ENCODE measurements at regions not wholly inside any gene's neighbourhood (a gene's known extent, or its start where the extent isn't known, plus 50 kb on each side); places are given as distances from the start of the nearest gene placed in this dataset.

DNA sequence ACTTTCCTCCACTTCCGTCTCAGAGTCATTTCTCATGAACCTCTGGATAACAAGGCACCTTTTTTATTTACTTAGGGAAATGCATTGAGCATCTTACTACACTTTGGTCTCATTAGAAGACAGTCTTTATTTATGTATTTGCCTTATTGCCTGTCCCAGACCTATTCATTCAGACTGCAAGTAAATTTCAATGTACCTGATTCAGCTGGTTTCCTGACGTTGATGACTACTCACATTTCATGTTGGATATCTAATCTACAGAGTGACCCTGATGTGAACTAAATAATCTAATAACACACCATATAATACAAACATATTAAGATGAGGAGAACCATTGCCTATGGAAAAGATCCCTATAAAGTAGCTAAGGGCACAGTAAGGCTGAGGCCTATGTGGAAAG is 267.7 kb downstream of the SLC6A15 start:
- intact Hi-C loops (cut with micrococcal nuclease), result no loop called here
- Mint-ChIP-seq H3K36me3 (no peaks in the 10 kb centered on the region), H3K4me1 (ENCODE audit: low read depth) (no peaks in the 10 kb centered on the region), H3K9me3 (no peaks in the 10 kb centered on the region), H3K27ac (no peak overlapping the region), H3K27me3 (no peaks in the 10 kb centered on the region), H3K4me3 (no peak overlapping the region)
- POLR2A ChIA-PET, result no interaction called here
- DNase-seq, result no peak
- CTCF ChIA-PET, result no interaction called here

DNA sequence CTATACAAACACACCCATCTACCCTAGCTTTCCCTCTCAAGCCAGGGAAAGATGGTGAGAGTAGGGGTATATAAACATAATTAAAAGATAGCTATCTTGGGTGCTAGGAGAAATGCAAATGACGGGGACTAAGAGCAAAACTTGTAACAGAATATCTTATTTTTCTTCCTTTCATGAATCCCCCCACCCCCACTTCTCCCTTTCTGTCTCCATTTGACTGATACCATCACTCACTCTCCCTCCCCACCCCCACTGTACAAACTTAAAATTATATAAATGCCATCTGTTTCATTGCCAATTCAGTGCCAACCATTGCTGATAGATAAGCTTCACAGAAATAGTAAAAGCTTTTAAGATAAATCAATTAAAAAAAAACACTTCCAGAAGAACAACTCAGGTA is 268.6 kb downstream of the SLC6A15 start:
- Mint-ChIP-seq H3K27ac (no peak overlapping the region), H3K9me3 (no peaks in the 10 kb centered on the region), H3K4me1 (ENCODE audit: low read depth) (no peaks in the 10 kb centered on the region), H3K4me3 (no peak overlapping the region), H3K27me3 (no peaks in the 10 kb centered on the region), H3K36me3 (no peaks in the 10 kb centered on the region)
- POLR2A ChIA-PET, result no interaction called here
- intact Hi-C loops (cut with micrococcal nuclease), result no loop called here
- CTCF ChIA-PET, result no interaction called here
- no peak for DNase-seq

DNA sequence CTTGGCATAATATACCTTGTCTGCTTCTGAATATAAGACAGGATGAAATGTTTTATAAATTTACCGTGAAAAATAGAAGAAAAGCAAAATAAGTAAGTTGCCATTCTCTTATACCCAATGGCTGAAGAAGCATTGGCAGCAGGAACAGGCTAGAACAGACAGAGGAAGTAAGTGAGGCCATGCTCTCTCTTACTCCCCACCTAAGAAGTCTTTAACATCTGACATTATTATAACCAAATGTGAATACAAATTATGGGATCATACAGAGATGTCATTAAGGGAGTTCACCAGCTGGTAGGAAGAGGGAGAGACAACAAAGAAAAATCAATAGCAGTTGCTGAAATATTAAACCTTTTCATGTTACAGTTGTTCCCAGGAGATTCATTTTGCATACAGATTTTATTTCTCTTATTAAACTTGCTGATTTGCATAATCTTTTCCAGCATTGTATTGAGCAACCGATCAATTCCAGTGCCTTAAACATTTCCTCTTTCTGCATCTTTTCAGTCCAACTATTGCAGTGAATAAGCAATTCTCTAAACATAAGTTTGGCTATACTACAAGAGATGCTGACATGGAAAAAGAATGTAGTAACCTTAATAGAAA is 270.6 kb downstream of the SLC6A15 start:
- Mint-ChIP-seq H3K4me1 (ENCODE audit: low read depth) (no peaks in the 10 kb centered on the region), H3K27ac (no peak overlapping the region), H3K4me3 (no peak overlapping the region), H3K36me3 (no peaks in the 10 kb centered on the region), H3K9me3 (no peaks in the 10 kb centered on the region), H3K27me3 (no peaks in the 10 kb centered on the region)
- intact Hi-C loops (cut with micrococcal nuclease), result no loop called here
- POLR2A ChIA-PET, result no interaction called here
- no peak for DNase-seq
- CTCF ChIA-PET, result no interaction called here

DNA sequence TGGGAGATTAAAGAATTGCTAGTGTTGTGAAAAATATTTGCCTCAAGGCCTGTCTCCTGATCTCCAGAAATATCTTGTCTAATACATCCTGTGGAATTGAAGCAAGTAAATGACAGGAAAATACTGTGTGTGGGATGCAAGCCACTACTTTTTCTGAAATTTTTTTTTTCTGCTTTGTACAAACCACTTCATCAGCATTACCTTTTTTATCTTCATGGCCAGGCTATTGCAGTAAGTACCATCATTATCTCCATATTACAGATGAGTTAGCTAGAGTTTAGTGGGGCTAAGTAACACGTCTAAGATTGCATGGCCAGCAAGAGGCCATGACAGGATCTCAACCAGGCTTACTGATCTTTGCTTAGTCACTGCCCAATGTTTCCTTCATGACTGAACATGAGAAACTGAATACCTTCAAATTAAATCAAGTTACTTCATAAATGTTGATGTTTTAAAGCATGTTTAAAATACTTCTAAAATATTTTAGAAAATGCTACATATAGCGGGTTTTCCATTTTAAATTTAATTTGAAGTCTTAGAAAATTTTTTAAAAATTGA is 273.7 kb downstream of the SLC6A15 start:
- DNase-seq, result no peak
- ChIA-PET CTCF (no interaction called here), POLR2A (no interaction called here)
- no peaks in the 10 kb centered on the region for H3K4me1 Mint-ChIP-seq (ENCODE audit: low read depth)
- H3K36me3 Mint-ChIP-seq, result no peaks in the 10 kb centered on the region
- no peak overlapping the region for H3K4me3 Mint-ChIP-seq
- H3K9me3 Mint-ChIP-seq, result no peaks in the 10 kb centered on the region
- intact Hi-C loops (cut with micrococcal nuclease), result no loop called here
- no peaks in the 10 kb centered on the region for H3K27me3 Mint-ChIP-seq
- no peak overlapping the region for H3K27ac Mint-ChIP-seq

DNA sequence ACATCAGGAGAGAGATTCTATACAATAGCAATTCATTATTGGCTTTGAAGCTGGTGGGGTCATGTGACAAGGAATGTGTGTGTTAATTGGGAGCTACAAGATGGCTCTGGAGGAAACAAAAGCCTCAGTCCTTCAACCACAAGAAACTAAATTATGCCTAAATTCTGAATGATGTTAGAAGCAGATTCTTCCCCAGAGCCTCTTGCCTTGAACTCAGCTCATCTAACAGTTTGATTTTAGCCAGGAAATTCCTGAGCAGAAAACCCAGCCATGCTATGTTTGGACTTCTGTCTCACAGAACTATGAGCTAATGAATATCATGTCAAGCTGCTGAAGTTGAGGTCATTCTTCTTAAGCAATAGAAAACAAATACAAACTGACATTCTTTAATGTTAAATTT is 274.7 kb downstream of the SLC6A15 start:
- ChIA-PET POLR2A (no interaction called here), CTCF (no interaction called here)
- Mint-ChIP-seq H3K4me3 (no peak overlapping the region), H3K36me3 (no peaks in the 10 kb centered on the region), H3K4me1 (ENCODE audit: low read depth) (no peaks in the 10 kb centered on the region), H3K27ac (no peak overlapping the region), H3K27me3 (no peaks in the 10 kb centered on the region), H3K9me3 (no peaks in the 10 kb centered on the region)
- no peak for DNase-seq
- intact Hi-C loops (cut with micrococcal nuclease), result no loop called here

DNA sequence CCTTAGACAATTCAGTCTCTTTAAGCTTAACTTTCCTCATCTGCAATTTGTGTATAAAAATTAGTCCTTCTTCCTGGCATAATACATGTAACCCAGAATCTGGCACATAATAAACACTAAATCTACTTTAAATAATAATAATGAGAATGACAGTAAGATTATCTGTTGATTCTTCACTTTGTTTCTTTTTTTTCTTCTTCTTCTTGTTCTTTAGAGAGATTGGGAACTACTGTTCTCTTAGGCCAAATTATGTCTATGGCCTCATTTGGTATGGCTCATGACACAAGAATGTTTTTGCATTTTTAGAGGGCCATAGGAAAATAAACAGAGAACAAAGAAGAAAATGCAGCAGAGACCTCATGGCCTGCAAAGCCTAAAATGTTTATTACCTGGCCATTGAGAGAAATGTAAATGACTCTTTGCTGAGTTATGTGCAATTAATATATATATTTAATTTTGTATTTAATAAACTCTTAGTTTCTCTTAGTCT is 275.8 kb downstream of the SLC6A15 start:
- intact Hi-C loops (cut with micrococcal nuclease), result no loop called here
- Mint-ChIP-seq H3K27me3 (no peaks in the 10 kb centered on the region), H3K27ac (no peak overlapping the region), H3K9me3 (no peaks in the 10 kb centered on the region), H3K36me3 (no peaks in the 10 kb centered on the region), H3K4me3 (no peak overlapping the region), H3K4me1 (ENCODE audit: low read depth) (no peaks in the 10 kb centered on the region)
- CTCF ChIA-PET, result no interaction called here
- DNase-seq, result no peak
- POLR2A ChIA-PET, result no interaction called here

DNA sequence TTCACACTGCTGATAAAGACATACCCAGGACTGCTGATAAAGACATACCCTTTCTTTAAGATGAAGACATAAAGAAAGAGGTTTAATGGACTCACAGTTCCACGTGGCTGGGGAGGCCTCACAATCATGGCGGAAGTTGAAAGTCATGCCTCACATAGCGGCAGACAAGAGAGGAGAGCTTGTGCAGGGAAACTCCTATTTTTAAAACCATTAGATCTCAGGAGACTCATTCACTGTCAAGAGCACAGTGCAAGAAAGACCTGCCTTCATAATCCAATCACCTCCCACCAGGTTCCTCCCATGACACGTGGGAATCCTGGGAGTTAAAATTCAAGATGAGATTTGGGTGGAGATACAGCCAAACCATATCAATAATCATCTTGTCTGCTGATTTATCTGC is 278.1 kb downstream of the SLC6A15 start:
- H3K27me3 Mint-ChIP-seq, result no peaks in the 10 kb centered on the region
- H3K27ac Mint-ChIP-seq, result no peak overlapping the region
- intact Hi-C loops (cut with micrococcal nuclease), result no loop called here
- H3K4me1 Mint-ChIP-seq (ENCODE audit: low read depth), result no peaks in the 10 kb centered on the region
- no peaks in the 10 kb centered on the region for H3K9me3 Mint-ChIP-seq
- CTCF ChIA-PET, result no interaction called here
- no peak for DNase-seq
- no peak overlapping the region for H3K4me3 Mint-ChIP-seq
- POLR2A ChIA-PET, result no interaction called here
- H3K36me3 Mint-ChIP-seq, result no peaks in the 10 kb centered on the region

DNA sequence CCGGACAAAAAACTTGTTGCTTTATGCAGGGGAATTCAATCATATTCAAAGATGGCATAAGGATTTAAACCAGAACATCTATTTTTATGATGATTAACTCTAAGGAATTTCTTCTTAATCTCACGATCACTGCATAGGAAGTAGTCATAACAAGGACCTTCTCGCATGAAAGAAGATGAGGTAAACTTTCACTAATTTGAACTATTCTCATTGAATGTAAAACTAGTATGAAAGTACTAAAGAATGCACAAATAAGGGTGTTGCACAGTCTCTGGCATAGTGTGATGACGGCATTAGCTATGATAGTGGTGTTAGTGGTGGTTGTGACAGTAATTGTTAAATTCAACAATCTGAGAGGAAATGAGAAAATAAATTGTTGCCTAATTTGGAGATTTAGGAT is 280.0 kb downstream of the SLC6A15 start:
- DNase-seq, result no peak
- Mint-ChIP-seq H3K27me3 (no peaks in the 10 kb centered on the region), H3K36me3 (no peaks in the 10 kb centered on the region), H3K4me1 (ENCODE audit: low read depth) (no peaks in the 10 kb centered on the region), H3K4me3 (no peak overlapping the region), H3K9me3 (no peaks in the 10 kb centered on the region), H3K27ac (no peak overlapping the region)
- ChIA-PET CTCF (no interaction called here), POLR2A (no interaction called here)
- intact Hi-C loops (cut with micrococcal nuclease), result no loop called here

DNA sequence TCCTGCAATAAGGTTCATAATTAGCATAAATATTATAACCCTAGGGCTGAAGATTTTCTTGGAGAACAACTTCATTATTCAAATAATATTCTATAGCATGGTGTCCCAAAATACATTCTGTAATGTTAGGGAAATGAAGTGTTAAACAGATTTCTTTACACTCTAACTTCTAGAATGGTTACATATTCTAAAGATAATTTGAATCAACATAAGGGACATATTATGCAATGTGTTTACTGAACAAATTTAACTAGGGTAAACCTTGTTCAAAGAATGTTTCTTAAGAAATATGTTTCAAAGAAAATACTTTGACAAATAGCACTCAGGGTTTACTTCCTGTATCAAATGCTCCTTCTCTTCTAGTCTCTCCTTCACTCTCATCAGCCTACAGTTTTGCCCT is 281.6 kb downstream of the SLC6A15 start:
- Mint-ChIP-seq H3K27me3 (no peaks in the 10 kb centered on the region), H3K27ac (no peak overlapping the region), H3K36me3 (no peaks in the 10 kb centered on the region), H3K4me1 (ENCODE audit: low read depth) (no peaks in the 10 kb centered on the region), H3K4me3 (no peak overlapping the region), H3K9me3 (no peaks in the 10 kb centered on the region)
- CTCF ChIA-PET, result no interaction called here
- intact Hi-C loops (cut with micrococcal nuclease), result no loop called here
- POLR2A ChIA-PET, result no interaction called here
- no peak for DNase-seq

DNA sequence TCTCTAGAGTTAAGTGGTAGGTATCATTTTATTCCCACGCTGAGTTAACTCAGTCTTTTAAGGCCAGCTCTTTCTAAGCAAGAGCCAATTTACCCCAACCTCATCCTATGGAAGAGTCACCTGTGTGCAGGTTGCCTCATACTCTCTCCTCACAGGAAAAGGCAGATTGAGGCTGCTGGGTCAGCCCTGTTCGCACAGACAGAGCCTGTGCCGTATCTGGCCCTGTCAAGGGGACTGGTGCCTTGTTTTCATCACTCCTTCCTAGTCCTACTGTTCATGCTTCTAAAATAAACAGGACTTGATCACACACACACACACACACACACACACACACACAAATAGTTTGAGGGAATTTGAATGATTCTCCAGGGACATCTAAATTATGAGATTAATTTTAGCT is 285.0 kb downstream of the SLC6A15 start:
- POLR2A ChIA-PET, result no interaction called here
- Mint-ChIP-seq H3K4me3 (no peak overlapping the region), H3K9me3 (no peaks in the 10 kb centered on the region), H3K27ac (no peak overlapping the region), H3K36me3 (no peaks in the 10 kb centered on the region), H3K27me3 (no peaks in the 10 kb centered on the region), H3K4me1 (ENCODE audit: low read depth) (no peaks in the 10 kb centered on the region)
- intact Hi-C loops (cut with micrococcal nuclease), result no loop called here
- DNase-seq, result no peak
- CTCF ChIA-PET, result no interaction called here

DNA sequence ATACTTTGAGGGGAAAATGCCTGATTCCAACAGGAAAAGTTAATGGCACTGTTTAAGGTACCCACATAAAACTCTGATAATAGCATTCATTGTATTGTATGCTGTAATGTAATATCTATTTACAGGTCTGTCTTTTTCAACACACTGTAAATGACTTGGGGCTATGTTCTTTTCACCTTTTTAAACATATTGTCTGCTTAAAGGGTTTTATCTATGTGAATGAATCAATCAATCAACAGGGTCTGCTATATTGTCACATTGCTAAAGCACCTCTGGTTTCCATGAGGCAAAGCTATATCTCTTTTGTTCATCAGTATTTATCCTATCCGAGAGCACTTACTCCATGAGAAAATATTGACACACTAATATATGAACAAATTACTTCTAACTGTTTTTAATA is 288.0 kb downstream of the SLC6A15 start:
- Mint-ChIP-seq H3K4me3 (no peak overlapping the region), H3K27ac (no peak overlapping the region), H3K9me3 (no peaks in the 10 kb centered on the region), H3K27me3 (no peaks in the 10 kb centered on the region), H3K4me1 (ENCODE audit: low read depth) (no peaks in the 10 kb centered on the region), H3K36me3 (no peaks in the 10 kb centered on the region)
- ChIA-PET POLR2A (no interaction called here), CTCF (no interaction called here)
- intact Hi-C loops (cut with micrococcal nuclease), result no loop called here
- DNase-seq, result no peak

DNA sequence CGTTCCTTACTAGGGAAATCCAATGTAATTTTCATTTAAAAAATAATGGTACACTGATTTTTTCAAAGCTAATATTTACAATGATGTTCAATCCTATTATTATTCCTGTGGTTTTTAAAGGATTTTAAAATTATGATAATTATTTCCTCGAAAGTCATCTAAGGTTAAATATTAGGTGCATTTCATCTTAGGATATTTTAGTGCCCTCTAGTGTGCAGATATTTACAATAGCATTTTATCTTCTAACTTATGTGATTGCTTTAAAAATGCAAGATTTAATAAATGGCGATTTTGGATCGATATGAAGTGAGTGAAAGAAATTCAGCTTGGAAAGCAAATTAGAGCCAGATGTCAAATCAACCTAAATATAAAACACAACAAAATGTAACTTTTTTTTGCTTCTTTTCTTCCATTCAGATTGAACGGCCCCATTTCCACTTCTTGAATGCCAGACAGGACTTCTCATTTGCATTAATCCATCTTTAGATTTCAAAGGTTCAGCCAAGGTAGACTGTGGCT is 293.5 kb downstream of the SLC6A15 start:
- Mint-ChIP-seq H3K4me3 (no peak overlapping the region), H3K27ac (no peak overlapping the region), H3K27me3 (no peaks in the 10 kb centered on the region), H3K9me3 (no peaks in the 10 kb centered on the region), H3K36me3 (no peaks in the 10 kb centered on the region), H3K4me1 (ENCODE audit: low read depth) (no peaks in the 10 kb centered on the region)
- no peak for DNase-seq
- CTCF ChIA-PET, result no interaction called here
- POLR2A ChIA-PET, result no interaction called here
- intact Hi-C loops (cut with micrococcal nuclease), result no loop called here

DNA sequence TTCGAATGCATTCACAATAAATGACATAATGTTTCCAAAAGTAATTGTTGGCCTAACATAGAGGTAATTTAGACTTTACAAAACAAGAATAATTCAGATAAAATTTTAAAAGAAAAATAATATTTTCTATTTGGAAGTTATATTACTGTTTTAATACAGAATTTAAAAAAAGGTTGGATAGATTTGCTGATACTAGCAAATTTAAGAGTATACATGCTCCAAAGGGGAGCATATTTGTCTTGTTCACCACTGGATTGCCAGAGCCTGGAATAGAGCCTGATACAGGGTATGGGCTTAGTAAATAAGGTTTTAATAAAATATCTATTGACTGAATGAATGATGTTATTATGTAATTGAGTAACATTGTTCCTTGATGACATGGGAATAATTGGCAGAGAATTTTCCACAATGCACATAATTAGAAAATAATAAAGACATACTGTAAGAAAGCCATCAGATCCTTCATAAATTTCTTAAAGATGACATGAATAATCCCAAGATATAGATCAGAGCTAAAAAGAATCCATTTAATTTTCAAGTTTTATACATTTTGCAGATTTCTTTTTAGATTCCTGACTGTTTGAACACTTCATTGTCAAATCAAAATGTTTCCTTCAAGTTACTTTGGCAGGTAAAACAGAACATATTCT is 305.3 kb downstream of the SLC6A15 start:
- ChIA-PET POLR2A (no interaction called here), CTCF (interaction anchor here (0.6 kb wide), 1 partner anchor 582 kb away, joined by 3 read pairs; no protein-coding TSS in a partner anchor)

More for the DNA sequence above, 305.3 kb downstream of the SLC6A15 start:
- Mint-ChIP-seq H3K4me3 (no peak overlapping the region), H3K4me1 (ENCODE audit: low read depth) (no peaks in the 10 kb centered on the region), H3K9me3 (peaks cover 4% of the 10 kb centered on the region), H3K27me3 (no peaks in the 10 kb centered on the region), H3K36me3 (no peaks in the 10 kb centered on the region), H3K27ac (no peak overlapping the region)
- DNase-seq, result no peak
- intact Hi-C loops (cut with micrococcal nuclease), result no loop called here
